ENCODE measurements at regions not wholly inside any gene's neighbourhood (a gene's known extent, or its start where the extent isn't known, plus 50 kb on each side); places are given as distances from the start of the nearest gene placed in this dataset.

- DNase-seq (ENCODE audit: extremely low spot score in 2 of 2), result no peak
- TF ChIP-seq POLR2A (IDR thresholded peaks at IDR 0.05), result no peak
- TF ChIP-seq, protein P1, sequence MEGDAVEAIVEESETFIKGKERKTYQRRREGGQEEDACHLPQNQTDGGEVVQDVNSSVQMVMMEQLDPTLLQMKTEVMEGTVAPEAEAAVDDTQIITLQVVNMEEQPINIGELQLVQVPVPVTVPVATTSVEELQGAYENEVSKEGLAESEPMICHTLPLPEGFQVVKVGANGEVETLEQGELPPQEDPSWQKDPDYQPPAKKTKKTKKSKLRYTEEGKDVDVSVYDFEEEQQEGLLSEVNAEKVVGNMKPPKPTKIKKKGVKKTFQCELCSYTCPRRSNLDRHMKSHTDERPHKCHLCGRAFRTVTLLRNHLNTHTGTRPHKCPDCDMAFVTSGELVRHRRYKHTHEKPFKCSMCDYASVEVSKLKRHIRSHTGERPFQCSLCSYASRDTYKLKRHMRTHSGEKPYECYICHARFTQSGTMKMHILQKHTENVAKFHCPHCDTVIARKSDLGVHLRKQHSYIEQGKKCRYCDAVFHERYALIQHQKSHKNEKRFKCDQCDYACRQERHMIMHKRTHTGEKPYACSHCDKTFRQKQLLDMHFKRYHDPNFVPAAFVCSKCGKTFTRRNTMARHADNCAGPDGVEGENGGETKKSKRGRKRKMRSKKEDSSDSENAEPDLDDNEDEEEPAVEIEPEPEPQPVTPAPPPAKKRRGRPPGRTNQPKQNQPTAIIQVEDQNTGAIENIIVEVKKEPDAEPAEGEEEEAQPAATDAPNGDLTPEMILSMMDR (IDR thresholded peaks at IDR 0.05), result no peak
- no peak for TF ChIP-seq POLR2AphosphoS5 (IDR thresholded peaks at IDR 0.05; ENCODE audit: insufficient read depth in 1 of 2, low read depth in 1 of 2)
- Histone ChIP-seq H3K36me3 (no peaks in the 10 kb centered on the region), H3K27me3 (no peaks in the 10 kb centered on the region), H3K4me3 (no peak overlapping the region), H3K27ac (no peak overlapping the region), H3K9me3 (no peaks in the 10 kb centered on the region), H3K4me1 (no peaks in the 10 kb centered on the region)
- intact Hi-C loops (cut with DNase I), result no loop called here
These were observed 204.9 kb upstream of the CYRIA start for GRCh38 chr2:16870491-16871076.

- H3K36me3 ChIP-seq, result no peaks in the 10 kb centered on the region
- TF ChIP-seq POLR2AphosphoS5 (IDR thresholded peaks at IDR 0.05; ENCODE audit: insufficient read depth in 1 of 2, low read depth in 1 of 2) (no peak), POLR2A (IDR thresholded peaks at IDR 0.05) (no peak)
- TF ChIP-seq, protein P1 (IDR thresholded peaks at IDR 0.05), result no peak
- no peak overlapping the region for H3K27ac ChIP-seq
- DNase-seq (ENCODE audit: extremely low spot score in 2 of 2), result no peak
- H3K4me1 ChIP-seq, result no peaks in the 10 kb centered on the region
- no peak overlapping the region for H3K4me3 ChIP-seq
- H3K9me3 ChIP-seq, result no peaks in the 10 kb centered on the region
- intact Hi-C loops (cut with DNase I), result no loop called here
- H3K27me3 ChIP-seq, result no peaks in the 10 kb centered on the region
These were observed 204.1 kb upstream of the CYRIA start for GRCh38 chr2:16869711-16870110.

DNA sequence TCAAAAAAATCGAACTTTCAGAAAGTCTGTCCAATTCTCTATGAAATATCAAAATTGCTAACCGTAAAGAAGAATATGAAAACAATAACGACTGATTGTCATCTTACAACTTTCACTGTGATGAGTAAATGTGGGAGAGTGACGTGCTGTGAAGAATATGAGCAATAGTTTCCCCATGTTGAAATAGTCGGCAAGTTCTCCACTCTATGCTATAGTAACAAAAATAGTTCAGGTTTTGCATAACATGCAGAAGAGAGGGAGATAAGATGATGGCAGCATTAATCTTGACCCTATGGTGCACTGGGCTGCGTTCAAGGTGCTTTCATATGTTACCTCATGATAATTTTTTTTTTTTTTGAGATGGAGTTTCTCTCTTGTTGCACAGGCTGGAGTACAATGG, 196.8 kb upstream of the CYRIA start:
- intact Hi-C loops (cut with DNase I), result no loop called here
- no peak for DNase-seq (ENCODE audit: extremely low spot score in 2 of 2)
- Histone ChIP-seq H3K27me3 (no peaks in the 10 kb centered on the region), H3K4me1 (no peaks in the 10 kb centered on the region), H3K36me3 (no peaks in the 10 kb centered on the region), H3K4me3 (no peak overlapping the region), H3K27ac (no peak overlapping the region), H3K9me3 (no peaks in the 10 kb centered on the region)
- TF ChIP-seq, protein P1 (IDR thresholded peaks at IDR 0.05), result no peak
- TF ChIP-seq POLR2AphosphoS5 (IDR thresholded peaks at IDR 0.05; ENCODE audit: insufficient read depth in 1 of 2, low read depth in 1 of 2) (no peak), POLR2A (IDR thresholded peaks at IDR 0.05) (no peak)

DNA sequence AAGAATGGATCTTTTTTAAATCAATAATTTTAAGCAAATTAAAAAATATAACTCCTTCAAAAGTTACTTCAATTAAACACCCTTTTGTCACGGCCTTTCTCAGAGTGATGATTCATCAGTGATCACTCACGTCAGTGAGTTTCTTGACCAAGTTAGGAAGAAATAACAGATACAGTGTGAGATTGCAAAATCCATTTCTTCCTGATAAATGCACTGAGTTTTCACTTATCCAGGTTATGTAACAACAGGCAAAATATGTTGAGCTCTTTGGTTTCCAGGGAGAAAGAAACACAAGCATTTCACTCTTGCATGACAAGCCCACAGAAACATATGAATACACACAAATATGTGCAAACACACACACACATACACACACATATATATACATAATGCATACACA, 195.9 kb upstream of the CYRIA start:
- intact Hi-C loops (cut with DNase I), result no loop called here
- TF ChIP-seq POLR2AphosphoS5 (IDR thresholded peaks at IDR 0.05; ENCODE audit: insufficient read depth in 1 of 2, low read depth in 1 of 2), result no peak
- TF ChIP-seq, protein P1 (IDR thresholded peaks at IDR 0.05), result no peak
- no peak for TF ChIP-seq POLR2A (IDR thresholded peaks at IDR 0.05)
- no peaks in the 10 kb centered on the region for H3K36me3 ChIP-seq

DNA sequence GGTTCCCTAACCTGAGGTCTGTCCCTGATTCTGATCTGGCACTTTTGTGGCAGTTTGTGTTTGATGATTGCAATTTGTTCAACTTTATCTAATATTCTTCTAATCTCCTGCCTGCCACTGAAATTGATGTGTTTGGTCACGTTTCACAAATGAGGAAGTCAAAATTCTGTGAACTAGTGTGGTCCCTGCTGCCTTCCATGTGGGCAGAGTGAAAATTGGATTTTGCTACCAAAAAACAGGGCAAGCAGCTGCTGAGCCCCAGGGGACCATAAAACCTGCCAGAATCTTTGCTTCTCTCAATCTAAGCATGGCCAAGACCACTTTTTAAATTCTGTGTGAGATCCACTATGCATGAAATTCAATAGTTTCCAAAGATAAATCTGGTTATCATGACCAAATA, 195.5 kb upstream of the CYRIA start:
- intact Hi-C loops (cut with DNase I), result no loop called here

More for the DNA sequence above, 195.9 kb upstream of the CYRIA start:
- Histone ChIP-seq H3K4me1 (no peaks in the 10 kb centered on the region), H3K9me3 (no peaks in the 10 kb centered on the region), H3K4me3 (no peak overlapping the region), H3K27ac (no peak overlapping the region), H3K27me3 (no peaks in the 10 kb centered on the region)
- DNase-seq (ENCODE audit: extremely low spot score in 2 of 2), result no peak

More for the DNA sequence above, 195.5 kb upstream of the CYRIA start:
- Histone ChIP-seq H3K9me3 (no peaks in the 10 kb centered on the region), H3K36me3 (no peaks in the 10 kb centered on the region), H3K27ac (no peak overlapping the region), H3K4me3 (no peak overlapping the region), H3K27me3 (no peaks in the 10 kb centered on the region), H3K4me1 (no peaks in the 10 kb centered on the region)
- no peak for TF ChIP-seq POLR2A (IDR thresholded peaks at IDR 0.05)
- no peak for TF ChIP-seq POLR2AphosphoS5 (IDR thresholded peaks at IDR 0.05; ENCODE audit: insufficient read depth in 1 of 2, low read depth in 1 of 2)
- TF ChIP-seq, protein P1 (IDR thresholded peaks at IDR 0.05), result no peak
- DNase-seq (ENCODE audit: extremely low spot score in 2 of 2), result no peak
